ENCODE measurements at regions not wholly inside any gene's neighbourhood (a gene's known extent, or its start where the extent isn't known, plus 50 kb on each side); places are given as distances from the start of the nearest gene placed in this dataset.

DNA sequence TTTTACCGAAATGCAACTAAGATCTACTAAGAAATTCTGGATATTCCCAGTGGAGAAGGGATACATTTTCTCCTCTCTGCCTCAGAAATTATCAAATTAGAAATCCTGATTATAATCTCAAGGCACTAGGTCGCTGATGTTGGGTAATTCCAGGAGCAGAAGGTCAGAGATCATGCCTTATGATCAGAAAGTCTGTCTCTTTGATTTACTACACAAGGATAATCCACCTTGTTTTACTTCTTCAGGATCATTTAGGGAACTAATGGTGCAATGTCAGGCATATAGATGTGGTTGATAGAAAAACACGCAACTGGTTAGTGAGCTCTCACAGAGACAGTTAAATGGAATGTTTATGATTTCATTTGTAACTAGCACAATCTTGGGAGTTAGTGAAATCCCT is 1069.7 kb downstream of the STIM2 start:
- Histone ChIP-seq H3K4me1 (peaks cover 0 to 6% (median 0%) of the 10 kb centered on the region in 12 donors), H3K36me3 (no peaks in the 10 kb centered on the region), H3K9me3 (no peaks in the 10 kb centered on the region), H3K27me3 (no peaks in the 10 kb centered on the region), H3K27ac (no peak overlapping the region), H3K4me3 (no peak overlapping the region)
- 73 to 84% (median 79%) methylated on average over 3 of the region's 3 CpGs for WGBS, 4 donors
- ATAC-seq (no peak), DNase-seq (no peak)
- TF ChIP-seq, protein P1, sequence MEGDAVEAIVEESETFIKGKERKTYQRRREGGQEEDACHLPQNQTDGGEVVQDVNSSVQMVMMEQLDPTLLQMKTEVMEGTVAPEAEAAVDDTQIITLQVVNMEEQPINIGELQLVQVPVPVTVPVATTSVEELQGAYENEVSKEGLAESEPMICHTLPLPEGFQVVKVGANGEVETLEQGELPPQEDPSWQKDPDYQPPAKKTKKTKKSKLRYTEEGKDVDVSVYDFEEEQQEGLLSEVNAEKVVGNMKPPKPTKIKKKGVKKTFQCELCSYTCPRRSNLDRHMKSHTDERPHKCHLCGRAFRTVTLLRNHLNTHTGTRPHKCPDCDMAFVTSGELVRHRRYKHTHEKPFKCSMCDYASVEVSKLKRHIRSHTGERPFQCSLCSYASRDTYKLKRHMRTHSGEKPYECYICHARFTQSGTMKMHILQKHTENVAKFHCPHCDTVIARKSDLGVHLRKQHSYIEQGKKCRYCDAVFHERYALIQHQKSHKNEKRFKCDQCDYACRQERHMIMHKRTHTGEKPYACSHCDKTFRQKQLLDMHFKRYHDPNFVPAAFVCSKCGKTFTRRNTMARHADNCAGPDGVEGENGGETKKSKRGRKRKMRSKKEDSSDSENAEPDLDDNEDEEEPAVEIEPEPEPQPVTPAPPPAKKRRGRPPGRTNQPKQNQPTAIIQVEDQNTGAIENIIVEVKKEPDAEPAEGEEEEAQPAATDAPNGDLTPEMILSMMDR (IDR thresholded peaks at IDR 0.05), result no peak
- no peak for TF ChIP-seq POLR2A (IDR thresholded peaks at IDR 0.05)
- intact Hi-C loops (cut with DNase I), result no loop called here

- Histone ChIP-seq H3K27me3 (no peaks in the 10 kb centered on the region), H3K9me3 (no peaks in the 10 kb centered on the region), H3K4me1 (peaks cover 0 to 6% (median 0%) of the 10 kb centered on the region in 12 donors), H3K27ac (no peak overlapping the region), H3K4me3 (no peak overlapping the region), H3K36me3 (no peaks in the 10 kb centered on the region)
- DNase-seq (no peak), ATAC-seq (no peak)
- TF ChIP-seq, protein P1 (IDR thresholded peaks at IDR 0.05), result no peak
- TF ChIP-seq POLR2A (IDR thresholded peaks at IDR 0.05), result no peak
- intact Hi-C loops (cut with DNase I), result no loop called here
- 88 to 99% (median 94%) methylated on average over 1 of the region's 1 CpG for WGBS, 4 donors
Observed at GRCh38 chr4:27930976-27931375, 1070.3 kb downstream of the STIM2 start.

DNA sequence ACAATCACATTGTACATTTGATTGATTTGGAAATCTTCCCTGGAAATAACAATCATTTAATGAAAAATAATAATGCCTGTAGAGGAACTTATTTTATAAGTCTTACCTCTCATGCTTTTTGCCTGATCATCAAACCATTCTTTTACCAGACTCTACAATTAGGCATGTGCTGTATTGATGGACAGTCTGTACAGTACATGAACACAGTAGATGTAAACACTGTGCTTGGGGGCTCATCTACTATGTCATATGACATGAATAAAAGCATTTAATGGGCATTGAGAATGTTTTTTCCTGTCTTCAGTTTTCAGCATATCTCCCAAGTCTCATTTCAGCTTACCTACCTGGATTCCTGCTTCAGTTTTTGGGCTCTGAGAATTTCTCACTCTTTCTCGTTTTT is 1070.9 kb downstream of the STIM2 start:
- WGBS, 4 donors, result 63 to 87% (median 71%) methylated on average over 1 of the region's 1 CpG
- Histone ChIP-seq H3K36me3 (no peaks in the 10 kb centered on the region), H3K4me3 (no peak overlapping the region), H3K27ac (no peak overlapping the region), H3K4me1 (peaks cover 0 to 6% (median 0%) of the 10 kb centered on the region in 12 donors), H3K9me3 (no peaks in the 10 kb centered on the region), H3K27me3 (no peaks in the 10 kb centered on the region)
- intact Hi-C loops (cut with DNase I), result no loop called here
- TF ChIP-seq POLR2A (IDR thresholded peaks at IDR 0.05), result no peak
- TF ChIP-seq, protein P1 (IDR thresholded peaks at IDR 0.05), result no peak
- ATAC-seq (no peak), DNase-seq (no peak)

DNA sequence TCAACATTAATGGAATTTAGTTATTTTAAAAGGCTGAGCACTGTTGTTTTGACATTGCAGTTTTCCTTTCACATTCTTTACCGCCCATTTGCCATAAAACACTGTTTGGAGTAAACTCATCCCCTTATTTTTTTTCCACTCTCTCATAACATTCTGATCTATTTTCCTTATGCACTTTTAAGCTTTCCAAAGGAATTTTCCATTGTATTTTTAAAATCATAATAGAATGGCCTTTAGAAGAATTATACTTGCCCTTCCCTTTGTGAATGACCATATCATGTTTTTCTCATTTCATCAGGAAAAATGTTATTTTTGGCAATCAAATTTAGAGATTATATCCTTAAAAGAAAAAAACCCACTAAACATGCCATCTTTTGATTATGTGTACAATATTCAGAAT is 1074.2 kb downstream of the STIM2 start:
- no peak for ATAC-seq
- no peaks in the 10 kb centered on the region for H3K9me3 ChIP-seq
- WGBS, 4 donors, result 56 to 65% (median 60%) methylated on average over 1 of the region's 1 CpG
- DNase-seq, result no peak
- intact Hi-C loops (cut with DNase I), result no loop called here
- peaks cover 0 to 6% (median 0%) of the 10 kb centered on the region in 12 donors for H3K4me1 ChIP-seq
- H3K36me3 ChIP-seq, result no peaks in the 10 kb centered on the region
- TF ChIP-seq, protein P1 (IDR thresholded peaks at IDR 0.05), result no peak
- TF ChIP-seq POLR2A (IDR thresholded peaks at IDR 0.05), result no peak
- H3K27me3 ChIP-seq, result no peaks in the 10 kb centered on the region
- H3K4me3 ChIP-seq, result no peak overlapping the region
- no peak overlapping the region for H3K27ac ChIP-seq

Data from heart left ventricle (tissue), 16 donors.